ENCODE measurements at regions not wholly inside any gene's neighbourhood (a gene's known extent, or its start where the extent isn't known, plus 50 kb on each side); places are given as distances from the start of the nearest gene placed in this dataset.

DNA sequence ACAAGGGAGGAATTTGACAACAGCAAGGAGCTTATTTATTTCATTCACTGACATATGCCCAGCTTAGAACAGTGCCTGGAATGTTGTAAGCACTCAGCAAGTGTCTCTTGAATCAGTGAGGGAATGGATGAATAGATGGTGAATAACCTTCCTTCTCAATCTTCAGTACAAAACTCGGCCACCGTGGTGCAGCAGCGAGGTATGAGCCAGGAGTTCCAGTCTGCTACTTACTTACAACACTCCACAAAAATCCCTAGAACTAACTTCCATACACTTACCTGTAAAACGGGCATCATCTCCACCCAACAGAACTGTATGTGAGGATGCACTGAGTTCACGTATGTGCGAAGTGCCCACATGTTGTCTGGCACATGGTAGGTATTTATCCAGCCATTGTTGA lies 237.4 kb downstream of the WDR11 start:
- no peak for DNase-seq (ENCODE audit: extremely low spot score, unreplicated experiment)
- TF ChIP-seq CTCF (IDR thresholded peaks at IDR 0.05) = peak; percentile 56
- H3K4me3 Mint-ChIP-seq (ENCODE audit: unreplicated experiment) = no peak overlapping the region
- no peak overlapping the region for H3K27ac Mint-ChIP-seq (ENCODE audit: unreplicated experiment)
- H3K27me3 Mint-ChIP-seq (ENCODE audit: unreplicated experiment) = no peaks in the 10 kb centered on the region
- H3K36me3 Mint-ChIP-seq (ENCODE audit: unreplicated experiment) = no peaks in the 10 kb centered on the region
- H3K9me3 Mint-ChIP-seq (ENCODE audit: unreplicated experiment) = no peaks in the 10 kb centered on the region
- H3K4me1 Mint-ChIP-seq (ENCODE audit: unreplicated experiment) = peaks cover 35% of the 10 kb centered on the region

DNA sequence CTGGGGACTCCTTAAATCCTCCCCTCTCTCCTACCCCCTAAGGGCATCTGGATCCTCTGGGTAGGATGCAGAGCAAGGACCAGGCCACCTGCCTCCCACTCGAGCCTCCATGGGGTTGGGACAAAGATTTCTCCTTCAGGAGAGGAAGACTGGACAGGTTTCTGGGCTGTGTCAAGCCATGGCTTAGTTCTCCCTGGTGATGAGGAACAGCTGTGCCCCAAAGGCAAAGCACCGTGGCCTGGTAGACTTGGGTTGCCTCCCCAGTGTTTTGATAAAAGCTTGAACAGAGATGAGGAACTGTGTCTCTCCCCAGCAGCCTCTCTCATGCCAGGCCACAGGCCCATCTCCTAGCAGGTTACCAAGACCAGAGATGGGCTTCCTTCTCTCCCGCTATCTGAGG lies 238.3 kb downstream of the WDR11 start:
- Mint-ChIP-seq H3K36me3 (ENCODE audit: unreplicated experiment) (no peaks in the 10 kb centered on the region), H3K9me3 (ENCODE audit: unreplicated experiment) (no peaks in the 10 kb centered on the region), H3K4me1 (ENCODE audit: unreplicated experiment) (peaks cover 40% of the 10 kb centered on the region), H3K27me3 (ENCODE audit: unreplicated experiment) (no peaks in the 10 kb centered on the region), H3K4me3 (ENCODE audit: unreplicated experiment) (no peak overlapping the region), H3K27ac (ENCODE audit: unreplicated experiment) (no peak overlapping the region)
- no peak for TF ChIP-seq CTCF (IDR thresholded peaks at IDR 0.05)
- no peak for DNase-seq (ENCODE audit: extremely low spot score, unreplicated experiment)

- Mint-ChIP-seq H3K9me3 (ENCODE audit: unreplicated experiment) (no peaks in the 10 kb centered on the region), H3K27me3 (ENCODE audit: unreplicated experiment) (no peaks in the 10 kb centered on the region), H3K27ac (ENCODE audit: unreplicated experiment) (peak overlapping the region; percentile 87), H3K4me3 (ENCODE audit: unreplicated experiment) (no peak overlapping the region), H3K36me3 (ENCODE audit: unreplicated experiment) (no peaks in the 10 kb centered on the region), H3K4me1 (ENCODE audit: unreplicated experiment) (peaks cover 54% of the 10 kb centered on the region)
- no peak for TF ChIP-seq CTCF (IDR thresholded peaks at IDR 0.05)
- peak; percentile 91 for DNase-seq (ENCODE audit: extremely low spot score, unreplicated experiment)
Measured at GRCh38 chr10:121091961-121092719, 241.0 kb downstream of the WDR11 start.

- Mint-ChIP-seq H3K36me3 (ENCODE audit: unreplicated experiment) (no peaks in the 10 kb centered on the region), H3K4me3 (ENCODE audit: unreplicated experiment) (no peak overlapping the region), H3K27me3 (ENCODE audit: unreplicated experiment) (no peaks in the 10 kb centered on the region), H3K27ac (ENCODE audit: unreplicated experiment) (peak overlapping the region; percentile 87), H3K9me3 (ENCODE audit: unreplicated experiment) (no peaks in the 10 kb centered on the region), H3K4me1 (ENCODE audit: unreplicated experiment) (peaks cover 60% of the 10 kb centered on the region)
- DNase-seq (ENCODE audit: extremely low spot score, unreplicated experiment) = no peak
- TF ChIP-seq CTCF (IDR thresholded peaks at IDR 0.05) = no peak
Measured at GRCh38 chr10:121092720-121093095, 241.5 kb downstream of the WDR11 start.

GRCh38 chr10:121096617-121097431 lies 245.7 kb downstream of the WDR11 start:
- H3K36me3 Mint-ChIP-seq (ENCODE audit: unreplicated experiment) = no peaks in the 10 kb centered on the region
- no peak overlapping the region for H3K4me3 Mint-ChIP-seq (ENCODE audit: unreplicated experiment)
- peak; percentile 92 for DNase-seq (ENCODE audit: extremely low spot score, unreplicated experiment)
- H3K4me1 Mint-ChIP-seq (ENCODE audit: unreplicated experiment) = peaks cover 44% of the 10 kb centered on the region
- no peak for TF ChIP-seq CTCF (IDR thresholded peaks at IDR 0.05)
- H3K27me3 Mint-ChIP-seq (ENCODE audit: unreplicated experiment) = no peaks in the 10 kb centered on the region
- no peaks in the 10 kb centered on the region for H3K9me3 Mint-ChIP-seq (ENCODE audit: unreplicated experiment)
- H3K27ac Mint-ChIP-seq (ENCODE audit: unreplicated experiment) = peak overlapping the region; percentile 87
